Ovary (tissue), 7 donors: ENCODE measurements at regions not wholly inside any gene's neighbourhood (a gene's known extent, or its start where the extent isn't known, plus 50 kb on each side); places are given as distances from the start of the nearest gene placed in this dataset.

Experiments used
- DNase-seq, 5 donors: peaks; one replicate each; pipeline ENCODE4 v3.0.0-alpha.2; 2019 to 2020
- H3K27ac ChIP-seq, 2 donors: fragments of 200-600 bp; one replicate each; pipeline versions ENCODE4 v1.5.1 to v1.8.0; 2019 to 2022
- H3K27me3 ChIP-seq: fragments of 200-600 bp; one replicate; pipeline ENCODE4 v1.8.0; 2022
- H3K36me3 ChIP-seq: fragments of 200-600 bp; sonication (generic); one replicate; pipeline ENCODE4 v1.5.1; 2019
- H3K4me1 ChIP-seq: one replicate; pipeline ENCODE4 v1.8.1; 2013; ENCODE audit warnings: mild to moderate bottlenecking, moderate library complexity; ENCODE audit not compliant: insufficient read depth
- H3K4me3 ChIP-seq: fragments of 200-600 bp; sonication (generic); one replicate; pipeline ENCODE4 v1.5.1; 2017
- H3K9me3 ChIP-seq, 2 donors: fragments of 200-600 bp in 1 of 2; sonication (generic) in 1 of 2; one replicate each; pipeline versions ENCODE4 v1.5.1 to v1.8.1; 2013 to 2019; ENCODE audit warnings: mild to moderate bottlenecking in 1 of 2, moderate library complexity in 1 of 2
- CTCF ChIP-seq, 3 donors: fragments of 450-650 bp in 2 of 3; fragments of 200-600 bp in 1 of 3; IDR thresholded peaks; one replicate each; pipeline versions ENCODE4 v1.5.1 to v1.8.0; 2016 to 2022; ENCODE audit warnings: antibody characterized with exemption in 3 of 3, mild to moderate bottlenecking in 1 of 3
- EP300 ChIP-seq: sonication (generic); formaldehyde crosslinking; IDR thresholded peaks from one replicate; pipeline ENCODE4 v1.6.1; 2017; ENCODE audit warnings: antibody characterized with exemption
- POLR2A ChIP-seq: fragments of 450-650 bp; IDR thresholded peaks from one replicate; pipeline ENCODE4 v1.6.1; 2017; ENCODE audit warnings: antibody characterized with exemption, mild to moderate bottlenecking, moderate library complexity
- WGBS, 3 donors: extraction: QIAGEN DNeasy Blood & Tissue Kit in 1 of 3; methylation state at CpG; one replicate each; pipeline versions ENCODE4 v1.1.5 to v1.1.7; 2013 to 2017; 5-methylcytosine and 5-hydroxymethylcytosine counted together
- intact Hi-C, 4 donors: fragments of 100-400 bp; cut with DNase I; formaldehyde crosslinking; loops; one replicate each; pipeline versions ENCODE4 v1.11.0 to v1.15.1; 2022 to 2023
- donor health status: DM: no; HTN: no; CAD: no; lungs with moderate emphysema.
- donor health status: DM: no; HTN: no; CAD: no.
- donor health status: Bipolar disorder and iron deficiency.
- donor health status: DM: no; HTN: no; CAD: no.
- donor health status: DM: yes; HTN: yes; CAD: no.

GRCh38 chr18:29648891-29649290, 1393.7 kb downstream of the DSC3 start:
- H3K27me3 ChIP-seq: no peaks in the 10 kb centered on the region
- DNase-seq: no peak
- H3K4me3 ChIP-seq: no peak overlapping the region
- no peaks in the 10 kb centered on the region for H3K36me3 ChIP-seq
- WGBS, 3 donors: 30 to 43% (median 40%) methylated on average over 1 of the region's 1 CpG
- no peaks in the 10 kb centered on the region for H3K9me3 ChIP-seq
- intact Hi-C loops: no loop called here
- TF ChIP-seq EP300: no peak
- TF ChIP-seq CTCF (IDR thresholded peaks at IDR 0.05): no peak
- no peak for TF ChIP-seq POLR2A
- H3K4me1 ChIP-seq: no peaks in the 10 kb centered on the region
- no peak overlapping the region for H3K27ac ChIP-seq

GRCh38 chr18:29647700-29648099, 1394.8 kb downstream of the DSC3 start:
- no peaks in the 10 kb centered on the region for H3K9me3 ChIP-seq
- no peaks in the 10 kb centered on the region for H3K36me3 ChIP-seq
- no peak for DNase-seq
- H3K4me1 ChIP-seq: no peaks in the 10 kb centered on the region
- no peak overlapping the region for H3K4me3 ChIP-seq
- TF ChIP-seq CTCF (IDR thresholded peaks at IDR 0.05) (no peak), POLR2A (no peak), EP300 (no peak)
- intact Hi-C loops: no loop called here
- WGBS, 3 donors: 83 to 92% (median 90%) methylated on average over 1 of the region's 1 CpG
- H3K27me3 ChIP-seq: no peaks in the 10 kb centered on the region
- no peak overlapping the region for H3K27ac ChIP-seq

- Histone ChIP-seq H3K4me1 (no peaks in the 10 kb centered on the region), H3K27me3 (no peaks in the 10 kb centered on the region), H3K4me3 (no peak overlapping the region), H3K36me3 (no peaks in the 10 kb centered on the region), H3K9me3 (no peaks in the 10 kb centered on the region), H3K27ac (no peak overlapping the region)
- intact Hi-C loops: no loop called here
- DNase-seq: no peak
- TF ChIP-seq POLR2A (no peak), CTCF (IDR thresholded peaks at IDR 0.05) (no peak), EP300 (no peak)
These were observed 1398.3 kb downstream of the DSC3 start for GRCh38 chr18:29644276-29644675.

GRCh38 chr18:29629493-29630036, 1413.0 kb downstream of the DSC3 start:
- Histone ChIP-seq H3K4me3 (no peak overlapping the region), H3K36me3 (no peaks in the 10 kb centered on the region), H3K27ac (no peak overlapping the region), H3K27me3 (no peaks in the 10 kb centered on the region), H3K9me3 (no peaks in the 10 kb centered on the region), H3K4me1 (no peaks in the 10 kb centered on the region)
- DNase-seq: no peak
- intact Hi-C loops: no loop called here
- TF ChIP-seq CTCF (IDR thresholded peaks at IDR 0.05): no peak
- TF ChIP-seq POLR2A: no peak
- TF ChIP-seq EP300: no peak
- 67 to 77% (median 70%) methylated on average over 5 of the region's 5 CpGs for WGBS, 3 donors

- no peaks in the 10 kb centered on the region for H3K27me3 ChIP-seq
- H3K36me3 ChIP-seq: no peaks in the 10 kb centered on the region
- no peaks in the 10 kb centered on the region for H3K4me1 ChIP-seq
- TF ChIP-seq EP300: no peak
- TF ChIP-seq POLR2A: no peak
- no peak overlapping the region for H3K27ac ChIP-seq
- intact Hi-C loops: no loop called here
- DNase-seq: no peak
- H3K9me3 ChIP-seq: no peaks in the 10 kb centered on the region
- no peak overlapping the region for H3K4me3 ChIP-seq
These were observed 1416.4 kb downstream of the DSC3 start for GRCh38 chr18:29626094-29626493.
